Coronary artery (tissue), 2 donors: ENCODE measurements at regions not wholly inside any gene's neighbourhood (a gene's known extent, or its start where the extent isn't known, plus 50 kb on each side); places are given as distances from the start of the nearest gene placed in this dataset.

Experiments
- DNase-seq: peaks from one replicate; pipeline ENCODE4 v3.0.0-alpha.2; 2017; ENCODE audit warnings: low spot score
- H3K27ac ChIP-seq, 2 donors: fragments of 200-600 bp; sonication (generic); one replicate each; pipeline ENCODE4 v1.5.1; 2016 to 2019
- H3K4me3 ChIP-seq: fragments of 200-600 bp; sonication (generic); 2 replicates; pipeline ENCODE4 v1.5.1; 2016; ENCODE audit warnings: mild to moderate bottlenecking, moderate library complexity
- TF ChIP-seq, protein P1 (sequence below): fragments of 200-600 bp; sonication (generic); IDR thresholded peaks from one replicate; pipeline ENCODE4 v1.5.1; 2019; ENCODE audit warnings: antibody characterized with exemption

DNA sequence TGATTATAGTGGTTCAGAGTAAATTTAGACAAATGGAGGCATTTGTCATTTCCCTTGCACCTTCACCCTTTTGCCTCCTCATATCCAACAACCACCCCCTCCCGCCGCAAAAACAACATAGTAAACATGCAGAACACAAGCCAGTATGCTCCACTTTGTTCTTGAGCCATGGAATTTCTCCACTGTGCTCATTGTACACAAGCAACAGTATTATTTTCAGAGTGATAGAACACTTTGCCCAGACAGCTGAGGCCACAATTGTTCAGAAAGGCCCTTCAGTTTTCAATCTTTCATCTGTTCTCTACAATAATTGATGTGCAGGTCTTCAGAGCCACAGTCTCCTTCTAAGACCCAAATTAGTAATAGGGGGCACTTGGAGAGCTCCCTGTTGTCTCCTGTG lies 272.8 kb upstream of the SLC30A5 start:
- DNase-seq: no peak
- Histone ChIP-seq H3K4me3 (no peak overlapping the region), H3K27ac (no peak overlapping the region)
- TF ChIP-seq, protein P1, sequence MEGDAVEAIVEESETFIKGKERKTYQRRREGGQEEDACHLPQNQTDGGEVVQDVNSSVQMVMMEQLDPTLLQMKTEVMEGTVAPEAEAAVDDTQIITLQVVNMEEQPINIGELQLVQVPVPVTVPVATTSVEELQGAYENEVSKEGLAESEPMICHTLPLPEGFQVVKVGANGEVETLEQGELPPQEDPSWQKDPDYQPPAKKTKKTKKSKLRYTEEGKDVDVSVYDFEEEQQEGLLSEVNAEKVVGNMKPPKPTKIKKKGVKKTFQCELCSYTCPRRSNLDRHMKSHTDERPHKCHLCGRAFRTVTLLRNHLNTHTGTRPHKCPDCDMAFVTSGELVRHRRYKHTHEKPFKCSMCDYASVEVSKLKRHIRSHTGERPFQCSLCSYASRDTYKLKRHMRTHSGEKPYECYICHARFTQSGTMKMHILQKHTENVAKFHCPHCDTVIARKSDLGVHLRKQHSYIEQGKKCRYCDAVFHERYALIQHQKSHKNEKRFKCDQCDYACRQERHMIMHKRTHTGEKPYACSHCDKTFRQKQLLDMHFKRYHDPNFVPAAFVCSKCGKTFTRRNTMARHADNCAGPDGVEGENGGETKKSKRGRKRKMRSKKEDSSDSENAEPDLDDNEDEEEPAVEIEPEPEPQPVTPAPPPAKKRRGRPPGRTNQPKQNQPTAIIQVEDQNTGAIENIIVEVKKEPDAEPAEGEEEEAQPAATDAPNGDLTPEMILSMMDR: no peak

DNA sequence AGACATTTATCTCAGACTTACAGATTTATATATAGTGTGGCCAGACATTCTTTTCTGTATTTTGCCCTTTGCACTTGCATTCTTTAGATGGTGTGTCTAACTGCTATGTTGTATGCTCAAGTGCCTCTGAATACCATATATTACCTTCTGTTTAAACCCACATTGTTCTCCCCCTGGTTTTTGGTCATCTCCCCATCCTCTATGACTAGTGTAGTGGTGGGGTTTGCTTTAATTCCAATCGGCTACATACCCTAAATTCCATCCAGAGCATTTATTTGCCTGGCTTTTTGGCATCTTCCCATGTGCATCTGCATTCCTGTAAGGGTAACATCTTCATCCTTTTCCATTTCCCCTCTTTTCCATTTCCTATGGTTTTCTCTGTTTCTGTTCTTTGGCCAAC lies 271.0 kb upstream of the SLC30A5 start:
- DNase-seq: no peak
- H3K27ac ChIP-seq: no peak overlapping the region
- H3K4me3 ChIP-seq: no peak overlapping the region
- TF ChIP-seq, protein P1: no peak

DNA sequence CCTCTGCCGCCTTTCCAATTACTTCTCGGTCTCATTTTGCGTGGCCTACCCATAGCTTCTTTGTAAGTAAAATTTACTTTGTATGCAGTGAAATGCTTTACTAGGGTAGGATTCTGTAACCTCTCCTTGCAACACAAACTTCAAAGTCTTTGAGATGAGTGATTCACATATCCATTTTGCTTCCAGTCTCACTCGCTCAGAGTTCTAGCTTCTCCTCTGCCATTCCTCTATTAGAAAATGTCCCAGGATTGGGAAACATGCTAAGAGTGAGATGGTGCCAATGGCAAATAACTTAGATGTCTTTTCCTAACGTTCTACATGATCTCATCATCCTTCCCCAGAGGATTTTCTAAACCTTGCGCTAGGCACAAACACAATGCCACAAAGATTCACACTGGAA lies 270.5 kb upstream of the SLC30A5 start:
- H3K27ac ChIP-seq: no peak overlapping the region
- DNase-seq: no peak
- H3K4me3 ChIP-seq: no peak overlapping the region
- TF ChIP-seq, protein P1: no peak

DNA sequence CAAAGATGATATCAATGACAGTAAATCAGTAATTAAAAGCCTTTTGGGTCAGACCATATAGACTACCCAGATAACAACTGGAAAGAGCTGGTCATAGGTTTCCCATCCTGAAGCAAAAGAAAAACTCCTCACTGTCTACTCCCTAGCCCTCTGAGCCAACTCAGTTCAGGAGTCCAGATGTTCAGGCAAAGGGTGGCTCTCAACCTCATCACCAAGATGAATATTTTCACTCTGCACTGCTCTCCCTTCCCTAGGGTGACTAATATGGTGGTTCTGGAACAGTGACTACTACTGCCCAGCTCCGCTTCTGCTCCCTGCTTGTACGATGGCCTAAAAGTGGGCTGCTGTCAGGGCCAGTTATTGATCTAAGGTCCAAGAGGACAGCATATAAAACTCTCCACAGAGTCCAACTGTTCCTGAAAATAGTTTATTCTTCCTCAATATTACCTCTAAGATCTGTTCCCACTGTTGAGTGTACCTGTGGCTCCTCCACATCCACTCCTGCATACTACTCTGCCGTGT lies 263.4 kb upstream of the SLC30A5 start:
- DNase-seq: no peak
- no peak overlapping the region for H3K4me3 ChIP-seq
- TF ChIP-seq, protein P1: no peak
- H3K27ac ChIP-seq: no peak overlapping the region

GRCh38 chr5:68834491-68834981 lies 259.3 kb upstream of the SLC30A5 start:
- no peak for DNase-seq
- TF ChIP-seq, protein P1: no peak
- H3K27ac ChIP-seq: no peak overlapping the region
- no peak overlapping the region for H3K4me3 ChIP-seq

DNA sequence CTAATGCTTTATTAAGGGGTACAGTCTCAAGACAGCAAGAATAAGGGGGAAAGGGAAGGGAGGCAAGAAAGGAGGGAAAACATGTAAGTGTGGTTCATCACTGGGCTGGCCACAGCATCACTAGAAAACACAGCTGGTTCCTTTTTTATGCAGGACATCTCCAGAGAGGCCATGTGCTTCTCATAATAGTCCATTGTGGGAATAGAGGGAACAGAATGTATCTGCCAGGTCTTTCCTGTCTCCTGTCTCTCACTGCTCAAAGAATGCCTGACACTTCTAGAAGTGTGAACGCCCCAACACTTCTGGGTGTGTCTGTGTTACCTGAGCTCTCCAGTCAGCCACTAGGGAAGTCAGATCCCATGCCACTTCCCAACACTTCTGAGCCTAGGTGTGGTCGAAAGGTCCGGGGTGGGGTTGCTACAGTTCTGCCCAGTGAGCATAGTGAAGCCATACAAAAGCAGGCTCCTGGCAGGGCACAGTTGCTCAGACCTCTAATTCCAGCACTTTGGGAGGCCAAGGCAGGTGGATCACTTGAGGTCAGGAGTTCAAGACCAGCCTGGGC lies 255.6 kb upstream of the SLC30A5 start:
- Histone ChIP-seq H3K4me3 (no peak overlapping the region), H3K27ac (no peak overlapping the region)
- no peak for DNase-seq
- TF ChIP-seq, protein P1: no peak

GRCh38 chr5:68839019-68839552 lies 254.7 kb upstream of the SLC30A5 start:
- Histone ChIP-seq H3K4me3 (no peak overlapping the region), H3K27ac (no peak overlapping the region)
- no peak for DNase-seq
- TF ChIP-seq, protein P1: no peak
